PC-3 (cell line): ENCODE measurements at regions not wholly inside any gene's neighbourhood (a gene's known extent, or its start where the extent isn't known, plus 50 kb on each side); places are given as distances from the start of the nearest gene placed in this dataset.

Experiments used
- ATAC-seq: fragments of 200-7000 bp; cut with Tn5 transposase; 2 replicates; pipeline ENCODE4 v1.9.1; 2020; ENCODE audit warnings: mild to moderate bottlenecking, moderate library complexity
- BruUV-seq: library from RNA; stranded (reverse); fragments of 400-500 nt; replicated peaks from 2 replicates; lab custom pipeline; 2021; lab: Mats Ljungman, UMichigan
- CTCF ChIA-PET: fragments of 300-600 bp; sonication (Branson Sonifier 250); formaldehyde crosslinking; loops from one replicate; lab custom pipeline; 2022; ENCODE audit warnings: antibody characterized with exemption; lab: Charles Lee
- POLR2A ChIA-PET: fragments of 300-600 bp; sonication (Branson Sonifier 250); formaldehyde crosslinking; loops from one replicate; lab custom pipeline; 2022; ENCODE audit warnings: antibody characterized with exemption; ENCODE audit not compliant: unreplicated experiment; lab: Charles Lee
- DNase-seq: peaks from one replicate; pipeline ENCODE4 v3.0.0-alpha.2; 2015
- H2AFZ ChIP-seq: fragments of 300-600 bp; sonication (generic); 2 replicates; pipeline ENCODE4 v1.6.0; 2016; ENCODE audit warnings: antibody characterized with exemption, low read length
- H3F3A ChIP-seq: fragments of 300-600 bp; sonication (generic); one replicate; pipeline ENCODE4 v1.6.0; 2017; ENCODE audit warnings: antibody characterized with exemption, low read length, control low read depth, mild to moderate bottlenecking; ENCODE audit not compliant: unreplicated experiment
- H3K27ac ChIP-seq: fragments of 300-600 bp; sonication (generic); 2 replicates; pipeline ENCODE4 v1.5.1; 2016; ENCODE audit warnings: mild to moderate bottlenecking, low read length
- H3K27me3 ChIP-seq: fragments of 300-600 bp; sonication (generic); 2 replicates; pipeline ENCODE4 v1.6.1; 2016; ENCODE audit warnings: low read length, mixed read lengths
- H3K36me3 ChIP-seq: fragments of 300-600 bp; sonication (generic); 2 replicates; pipeline ENCODE4 v1.6.1; 2016; ENCODE audit warnings: low read depth, mixed run types, low read length, mixed read lengths
- H3K4me1 ChIP-seq: fragments of 300-600 bp; sonication (generic); 2 replicates; pipeline ENCODE4 v1.5.1; 2016; ENCODE audit warnings: low read length; ENCODE audit not compliant: insufficient read depth
- H3K4me2 ChIP-seq: fragments of 300-600 bp; sonication (generic); 2 replicates; pipeline ENCODE4 v1.6.0; 2016; ENCODE audit warnings: low read length
- H3K4me3 ChIP-seq: fragments of 300-600 bp; sonication (generic); 2 replicates; pipeline ENCODE4 v1.5.1; 2016; ENCODE audit warnings: mild to moderate bottlenecking, low read length, mixed read lengths
- H3K79me2 ChIP-seq: fragments of 300-600 bp; sonication (generic); 2 replicates; pipeline ENCODE4 v1.6.1; 2017; ENCODE audit warnings: low read length, mixed read lengths
- H3K9ac ChIP-seq: fragments of 300-600 bp; sonication (generic); 2 replicates; pipeline ENCODE4 v1.6.0; 2016; ENCODE audit warnings: mild to moderate bottlenecking, low read length
- H3K9me2 ChIP-seq: fragments of 300-600 bp; sonication (generic); replicated peaks from 2 replicates; pipeline ENCODE4 v1.6.1; 2016; ENCODE audit warnings: mixed run types, low read length, mixed read lengths
- H3K9me3 ChIP-seq: fragments of 300-600 bp; sonication (generic); 2 replicates; pipeline ENCODE4 v1.6.1; 2016; ENCODE audit warnings: low read length, mixed read lengths
- H4K20me1 ChIP-seq: fragments of 300-600 bp; sonication (generic); 2 replicates; pipeline ENCODE4 v1.6.1; 2016; ENCODE audit warnings: low read length, mixed read lengths
- CTCF ChIP-seq: fragments of 300-600 bp; sonication (generic); conservative IDR thresholded peaks from 2 replicates; pipeline ENCODE4 v1.5.1; 2017; ENCODE audit warnings: antibody characterized with exemption, low read depth, mild to moderate bottlenecking, low read length
- EZH2 ChIP-seq: fragments of 300-600 bp; sonication (generic); IDR thresholded peaks from one replicate; pipeline ENCODE4 v1.6.1; 2017; ENCODE audit warnings: antibody characterized with exemption, mild to moderate bottlenecking, low read length; ENCODE audit not compliant: unreplicated experiment
- EZH2phosphoT487 ChIP-seq: fragments of 300-600 bp; sonication (generic); IDR thresholded peaks from 2 replicates; pipeline ENCODE4 v1.6.1; 2018; ENCODE audit warnings: mild to moderate bottlenecking, antibody characterized with exemption, low read length, borderline replicate concordance
- intact Hi-C: fragments of 100-400 bp; cut with micrococcal nuclease; formaldehyde crosslinking; loops from 2 replicates; pipeline ENCODE4 v1.9.0; 2023

GRCh38 chr3:190252080-190252479 is 70.2 kb downstream of the CLDN1 start:
- ATAC-seq (no peak), DNase-seq (no peak)
- POLR2A ChIA-PET = no interaction called here
- Histone ChIP-seq H3K79me2 (no peaks in the 10 kb centered on the region), H3K9me2 (no peaks in the 10 kb centered on the region), H3K9me3 (no peaks in the 10 kb centered on the region), H2AFZ (no peak overlapping the region), H3K9ac (no peak overlapping the region), H3K4me1 (no peaks in the 10 kb centered on the region), H4K20me1 (no peaks in the 10 kb centered on the region), H3K4me2 (no peak overlapping the region), H3K27me3 (no peaks in the 10 kb centered on the region), H3K36me3 (no peaks in the 10 kb centered on the region), H3K27ac (no peak overlapping the region), H3K4me3 (no peak overlapping the region), H3F3A (no peaks in the 10 kb centered on the region)
- intact Hi-C loops = no loop called here
- TF ChIP-seq EZH2phosphoT487 = no peak
- no peak for TF ChIP-seq EZH2
- TF ChIP-seq CTCF = no peak
- CTCF ChIA-PET = no interaction called here
- BruUV-seq = no TSS peak

GRCh38 chr3:190249414-190249813 is 72.8 kb downstream of the CLDN1 start:
- POLR2A ChIA-PET = no interaction called here
- no peak for ATAC-seq

More at GRCh38 chr3:190249414-190249813, 72.8 kb downstream of the CLDN1 start:
- no peak for TF ChIP-seq EZH2phosphoT487
- no peak for TF ChIP-seq CTCF
- TF ChIP-seq EZH2 = no peak
- Histone ChIP-seq H4K20me1 (no peaks in the 10 kb centered on the region), H2AFZ (no peak overlapping the region), H3K9me3 (peaks cover 6% of the 10 kb centered on the region; the same call in 1 of the 2 replicates), H3K9me2 (no peaks in the 10 kb centered on the region), H3F3A (no peaks in the 10 kb centered on the region), H3K27me3 (no peaks in the 10 kb centered on the region), H3K4me1 (no peaks in the 10 kb centered on the region), H3K9ac (no peak overlapping the region), H3K36me3 (no peaks in the 10 kb centered on the region; the same call in 1 of the 2 replicates), H3K4me3 (no peak overlapping the region), H3K4me2 (no peak overlapping the region), H3K79me2 (no peaks in the 10 kb centered on the region), H3K27ac (no peak overlapping the region)
- BruUV-seq = no TSS peak
- intact Hi-C loops = no loop called here
- CTCF ChIA-PET = no interaction called here
- no peak for DNase-seq
